ENCODE measurements at regions not wholly inside any gene's neighbourhood (a gene's known extent, or its start where the extent isn't known, plus 50 kb on each side); places are given as distances from the start of the nearest gene placed in this dataset.

GRCh38 chr13:31880851-31881494 lies 141.6 kb downstream of the RXFP2 start:
- no peak for TF ChIP-seq EZH2phosphoT487 (IDR thresholded peaks at IDR 0.05; ENCODE audit: low read depth, severe bottlenecking, unreplicated experiment)
- TF ChIP-seq CTCF (IDR thresholded peaks at IDR 0.05; ENCODE audit: poor library complexity), result no peak
- no peak for TF ChIP-seq EZH2 (IDR thresholded peaks at IDR 0.05; ENCODE audit: borderline replicate concordance)

Measured in hepatocyte (in vitro differentiated cells).